Trophoblast cell (in vitro differentiated cells and primary cell): ENCODE measurements at regions not wholly inside any gene's neighbourhood (a gene's known extent, or its start where the extent isn't known, plus 50 kb on each side); places are given as distances from the start of the nearest gene placed in this dataset.

Source experiments
- DNase-seq, 2 donors: peaks; one replicate each; pipeline ENCODE4 v3.0.0-alpha.2; 2016
- H2AFZ ChIP-seq: 2 replicates; pipeline ENCODE4 v1.6.1; 2013; ENCODE audit warnings: low read length, moderate library complexity, mild to moderate bottlenecking; ENCODE audit not compliant: insufficient read depth, poor library complexity
- H2AK5ac ChIP-seq: 2 replicates; pipeline ENCODE4 v1.6.1; 2013; ENCODE audit warnings: mild to moderate bottlenecking, low read length
- H2BK120ac ChIP-seq: 2 replicates; pipeline ENCODE4 v1.6.1; 2013; ENCODE audit warnings: low read length, mild to moderate bottlenecking, moderate library complexity; ENCODE audit not compliant: insufficient read depth, poor library complexity
- H2BK12ac ChIP-seq: 2 replicates; pipeline ENCODE4 v1.6.1; 2013; ENCODE audit warnings: mild to moderate bottlenecking, low read length, moderate library complexity
- H2BK5ac ChIP-seq: 2 replicates; pipeline ENCODE4 v1.6.1; 2013; ENCODE audit warnings: low read length, low read depth, moderate library complexity, mild to moderate bottlenecking; ENCODE audit not compliant: poor library complexity
- H3K14ac ChIP-seq: 2 replicates; pipeline ENCODE4 v1.6.1; 2013; ENCODE audit warnings: mild to moderate bottlenecking, low read length
- H3K18ac ChIP-seq: 2 replicates; pipeline ENCODE4 v1.6.1; 2013; ENCODE audit warnings: mild to moderate bottlenecking, low read length
- H3K23ac ChIP-seq: 2 replicates; pipeline ENCODE4 v1.6.1; 2013; ENCODE audit warnings: low read length
- H3K27ac ChIP-seq: 2 replicates; pipeline ENCODE4 v1.5.1; 2013; ENCODE audit warnings: low read depth, mild to moderate bottlenecking, inconsistent platforms, low read length, moderate library complexity
- H3K27me3 ChIP-seq: 2 replicates; pipeline ENCODE4 v1.6.1; 2013; ENCODE audit warnings: inconsistent platforms, mild to moderate bottlenecking, low read length, moderate library complexity; ENCODE audit not compliant: insufficient read depth
- H3K36me3 ChIP-seq, 2 experiments: 1 replicate in 1 of 2; 2 replicates in 1 of 2; pipeline ENCODE4 v1.6.1; 2013; ENCODE audit warnings: low read length in 2 of 2, mild to moderate bottlenecking in 2 of 2, moderate library complexity in 1 of 2; ENCODE audit not compliant: insufficient read depth in 2 of 2, control insufficient read depth in 1 of 2
- H3K4ac ChIP-seq: 2 replicates; pipeline ENCODE4 v1.6.1; 2013; ENCODE audit warnings: low read depth, mild to moderate bottlenecking, low read length, moderate library complexity
- H3K4me1 ChIP-seq, 2 experiments: 1 replicate in 1 of 2; 2 replicates in 1 of 2; pipeline ENCODE4 v1.6.1; 2013; ENCODE audit warnings: low read length in 2 of 2, mild to moderate bottlenecking in 2 of 2, moderate library complexity in 1 of 2; ENCODE audit not compliant: insufficient read depth in 2 of 2, control insufficient read depth in 1 of 2
- H3K4me2 ChIP-seq: 2 replicates; pipeline ENCODE4 v1.6.1; 2013; ENCODE audit warnings: inconsistent platforms, mild to moderate bottlenecking, low read length, moderate library complexity
- H3K4me3 ChIP-seq: 2 replicates; pipeline ENCODE4 v1.5.1; 2013; ENCODE audit warnings: mild to moderate bottlenecking, low read depth, low read length, inconsistent platforms
- H3K79me1 ChIP-seq: one replicate; pipeline ENCODE4 v1.6.1; 2013; ENCODE audit warnings: low read length
- H3K79me2 ChIP-seq: 2 replicates; pipeline ENCODE4 v1.6.1; 2013; ENCODE audit warnings: low read length, mild to moderate bottlenecking; ENCODE audit not compliant: control insufficient read depth, insufficient read depth, poor library complexity
- H3K9ac ChIP-seq: 2 replicates; pipeline ENCODE4 v1.6.1; 2013; ENCODE audit warnings: mild to moderate bottlenecking, low read length
- H3K9me3 ChIP-seq: 2 replicates; pipeline ENCODE4 v1.6.1; 2013; ENCODE audit warnings: low read depth, mild to moderate bottlenecking, control low read depth, inconsistent platforms, low read length; ENCODE audit not compliant: insufficient read depth
- H4K12ac ChIP-seq: 2 replicates; pipeline ENCODE4 v1.6.1; 2013; ENCODE audit warnings: low read depth, mild to moderate bottlenecking, low read length, moderate library complexity
- H4K8ac ChIP-seq: 2 replicates; pipeline ENCODE4 v1.6.1; 2013; ENCODE audit warnings: low read depth, mild to moderate bottlenecking, low read length, moderate library complexity
- H4K91ac ChIP-seq: one replicate; pipeline ENCODE4 v1.6.1; 2013; ENCODE audit warnings: low read depth, mild to moderate bottlenecking, low read length, moderate library complexity
- WGBS: extraction: QIAGEN DNeasy Blood & Tissue Kit; methylation state at CpG from one replicate; pipeline ENCODE4 v1.1.7; 2013; ENCODE audit warnings: missing lambda C conversion rate; ENCODE audit not compliant: insufficient read length, insufficient coverage; ENCODE audit errors: extremely low coverage; 5-methylcytosine and 5-hydroxymethylcytosine counted together

GRCh38 chr15:62362144-62362543, 197.1 kb upstream of the C2CD4B start:
- Histone ChIP-seq H4K8ac (no peak overlapping the region), H3K4me2 (no peak overlapping the region), H3K79me1 (no peaks in the 10 kb centered on the region), H3K27ac (no peak overlapping the region), H3K27me3 (no peaks in the 10 kb centered on the region), H3K9ac (no peak overlapping the region), H2BK120ac (no peak overlapping the region), H3K4ac (no peak overlapping the region), H3K4me3 (no peak overlapping the region), H2AFZ (no peak overlapping the region), H3K79me2 (no peaks in the 10 kb centered on the region), H2BK12ac (no peak overlapping the region), H4K12ac (no peak overlapping the region), H2BK5ac (no peak overlapping the region), H3K4me1 (no peaks in the 10 kb centered on the region), H3K18ac (no peak overlapping the region), H3K9me3 (no peaks in the 10 kb centered on the region), H3K36me3 (no peaks in the 10 kb centered on the region), H4K91ac (no peak overlapping the region), H3K23ac (no peak overlapping the region), H2AK5ac (no peak overlapping the region), H3K14ac (no peak overlapping the region)
- no peak for DNase-seq
- WGBS = no CpG with 5 or more reads among the region's 20 CpGs

- no peaks in the 10 kb centered on the region for H3K79me1 ChIP-seq
- no peaks in the 10 kb centered on the region for H3K79me2 ChIP-seq
Measured at GRCh38 chr15:62362608-62363007, 197.5 kb upstream of the C2CD4B start.

GRCh38 chr15:62363913-62364312, 198.8 kb upstream of the C2CD4B start:
- Histone ChIP-seq H4K12ac (no peak overlapping the region), H3K36me3 (no peaks in the 10 kb centered on the region), H3K18ac (no peak overlapping the region), H3K4me2 (no peak overlapping the region), H3K79me1 (no peaks in the 10 kb centered on the region), H2BK12ac (no peak overlapping the region), H3K27ac (no peak overlapping the region), H2AFZ (no peak overlapping the region), H3K79me2 (no peaks in the 10 kb centered on the region), H2BK5ac (no peak overlapping the region), H3K4me1 (no peaks in the 10 kb centered on the region), H2AK5ac (no peak overlapping the region), H3K9ac (no peak overlapping the region), H3K27me3 (no peaks in the 10 kb centered on the region), H4K8ac (no peak overlapping the region), H3K4me3 (no peak overlapping the region), H3K14ac (no peak overlapping the region), H3K9me3 (no peaks in the 10 kb centered on the region), H3K23ac (no peak overlapping the region), H4K91ac (no peak overlapping the region), H2BK120ac (no peak overlapping the region), H3K4ac (no peak overlapping the region)
- no peak for DNase-seq
- WGBS = no CpG with 5 or more reads among the region's 1 CpG

More at GRCh38 chr15:62362608-62363007, 197.5 kb upstream of the C2CD4B start:
- peak; percentile 40 to 68 for DNase-seq
- Histone ChIP-seq H3K9me3 (no peaks in the 10 kb centered on the region), H3K36me3 (no peaks in the 10 kb centered on the region), H3K27me3 (no peaks in the 10 kb centered on the region), H3K18ac (no peak overlapping the region), H3K4me3 (no peak overlapping the region), H3K23ac (no peak overlapping the region), H3K4me2 (no peak overlapping the region), H3K9ac (no peak overlapping the region), H2BK12ac (no peak overlapping the region), H2BK120ac (no peak overlapping the region), H3K14ac (no peak overlapping the region), H3K4ac (no peak overlapping the region), H4K12ac (no peak overlapping the region), H3K27ac (no peak overlapping the region), H2AK5ac (no peak overlapping the region), H4K8ac (no peak overlapping the region), H3K4me1 (no peaks in the 10 kb centered on the region), H4K91ac (no peak overlapping the region), H2BK5ac (no peak overlapping the region), H2AFZ (no peak overlapping the region)
- WGBS = no CpG with 5 or more reads among the region's 5 CpGs

- Histone ChIP-seq H4K91ac (no peak overlapping the region), H3K79me2 (no peaks in the 10 kb centered on the region), H2AFZ (no peak overlapping the region), H2BK12ac (no peak overlapping the region), H3K36me3 (no peaks in the 10 kb centered on the region), H2BK120ac (no peak overlapping the region), H3K18ac (no peak overlapping the region), H3K9ac (no peak overlapping the region), H3K9me3 (no peaks in the 10 kb centered on the region), H2BK5ac (no peak overlapping the region), H3K27me3 (no peaks in the 10 kb centered on the region), H4K8ac (no peak overlapping the region), H3K4me3 (no peak overlapping the region), H3K4me1 (no peaks in the 10 kb centered on the region), H3K79me1 (no peaks in the 10 kb centered on the region), H3K23ac (no peak overlapping the region), H2AK5ac (no peak overlapping the region), H3K4me2 (no peak overlapping the region), H3K14ac (no peak overlapping the region), H3K4ac (no peak overlapping the region), H3K27ac (no peak overlapping the region), H4K12ac (no peak overlapping the region)
- peak in 1 of 2 donors; percentile 58 for DNase-seq
- no CpG with 5 or more reads among the region's 4 CpGs for WGBS
Measured at GRCh38 chr15:62365795-62366442, 200.8 kb upstream of the C2CD4B start.
